DND-41 (cell line): ENCODE measurements at regions not wholly inside any gene's neighbourhood (a gene's known extent, or its start where the extent isn't known, plus 50 kb on each side); places are given as distances from the start of the nearest gene placed in this dataset.

Experiments used
- ATAC-seq: fragments of 200-7000 bp; cut with Tn5 transposase; 3 replicates; pipeline ENCODE4 v1.9.1; 2021; ENCODE audit warnings: low read depth; ENCODE audit not compliant: insufficient read depth
- DNase-seq: peaks from one replicate; pipeline ENCODE4 v3.0.0-alpha.2; 2020
- H2AFZ ChIP-seq: 2 replicates; pipeline ENCODE4 v1.6.0; 2012; ENCODE audit warnings: low read depth, low read length
- H3K27ac ChIP-seq: 2 replicates; pipeline ENCODE4 v1.5.1; 2012; ENCODE audit warnings: low read length, inconsistent platforms
- H3K27me3 ChIP-seq: fragments of 200-600 bp; sonication (generic); 2 replicates; pipeline ENCODE4 v1.6.0; 2012; ENCODE audit warnings: low read length, mild to moderate bottlenecking, inconsistent platforms; ENCODE audit not compliant: insufficient read depth, poor library complexity
- H3K36me3 ChIP-seq: 2 replicates; pipeline ENCODE4 v1.5.1; 2012; ENCODE audit warnings: low read length, inconsistent platforms; ENCODE audit not compliant: insufficient read depth
- H3K4me1 ChIP-seq: 2 replicates; pipeline ENCODE4 v1.5.1; 2012; ENCODE audit warnings: mild to moderate bottlenecking, low read length; ENCODE audit not compliant: insufficient read depth
- H3K4me2 ChIP-seq: 2 replicates; pipeline ENCODE4 v1.6.0; 2012; ENCODE audit warnings: mild to moderate bottlenecking, moderate library complexity, low read length, inconsistent platforms; ENCODE audit not compliant: insufficient read depth
- H3K4me3 ChIP-seq, 2 experiments: fragments of 200-600 bp in 1 of 2; shearing (Covaris generic) in 1 of 2; 2 replicates each; pipeline ENCODE4 v1.5.1; 2012 to 2016; ENCODE audit warnings: inconsistent platforms in 2 of 2, low read length in 2 of 2, mild to moderate bottlenecking in 2 of 2, low read depth in 1 of 2, moderate library complexity in 1 of 2
- H3K79me2 ChIP-seq: 2 replicates; pipeline ENCODE4 v1.6.0; 2012; ENCODE audit warnings: low read length, inconsistent platforms; ENCODE audit not compliant: insufficient read depth
- H3K9ac ChIP-seq: 2 replicates; pipeline ENCODE4 v1.6.0; 2012; ENCODE audit warnings: low read depth, mild to moderate bottlenecking, inconsistent platforms, low read length, moderate library complexity
- H3K9me3 ChIP-seq: 2 replicates; pipeline ENCODE4 v1.5.1; 2012; ENCODE audit warnings: low read length, moderate library complexity, mild to moderate bottlenecking, inconsistent platforms; ENCODE audit not compliant: insufficient read depth, severe bottlenecking
- H4K20me1 ChIP-seq: 2 replicates; pipeline ENCODE4 v1.6.0; 2012; ENCODE audit warnings: low read length; ENCODE audit not compliant: insufficient read depth
- EZH2 ChIP-seq: IDR thresholded peaks from 3 replicates; pipeline ENCODE4 v1.6.1; 2012; ENCODE audit warnings: borderline replicate concordance, low read depth, mild to moderate bottlenecking, moderate library complexity, low read length, inconsistent platforms; ENCODE audit not compliant: severe bottlenecking
- TF ChIP-seq, protein P1 (sequence below): IDR thresholded peaks from 2 replicates; pipeline ENCODE4 v1.5.1; 2012; ENCODE audit warnings: borderline replicate concordance, low read length, moderate library complexity, mild to moderate bottlenecking; ENCODE audit not compliant: poor library complexity, severe bottlenecking; ENCODE audit errors: extremely low read depth

DNA sequence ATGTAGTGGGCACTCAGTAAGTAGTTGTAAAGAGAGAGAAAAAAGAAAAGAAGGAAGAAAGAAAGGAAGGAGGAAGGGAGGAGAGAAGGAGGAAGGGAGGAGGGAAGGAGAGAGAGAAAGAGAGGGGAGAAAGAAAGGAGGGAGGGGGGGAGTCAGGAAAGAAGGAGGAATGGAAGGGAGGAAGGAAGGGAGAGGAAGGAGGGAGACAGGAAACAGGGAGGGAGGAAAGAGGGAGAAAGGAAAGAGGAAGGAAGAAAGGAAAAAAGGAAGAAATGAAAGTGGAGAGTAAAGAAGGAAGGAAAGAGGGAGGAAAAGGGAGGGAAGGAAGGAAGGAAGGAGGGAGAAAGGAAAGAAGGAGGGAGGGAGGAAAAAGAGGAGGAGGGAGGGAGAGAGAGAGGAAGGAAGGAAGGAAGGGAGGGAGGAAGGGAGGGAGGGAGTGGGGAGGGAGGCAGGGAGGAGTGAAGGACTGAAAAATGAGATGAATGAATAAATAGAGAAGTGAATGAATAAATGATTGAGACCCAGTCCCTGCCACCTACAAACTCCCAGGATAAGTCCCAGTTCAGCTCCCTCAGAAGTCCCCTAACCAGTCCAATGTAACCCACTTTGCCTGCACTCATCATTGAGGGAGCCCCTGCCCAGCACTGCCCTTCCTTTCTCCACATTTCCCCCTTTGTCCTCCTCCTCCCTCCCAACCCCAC is 739.0 kb upstream of the TBX3 start:
- DNase-seq: no peak
- no peaks in the 10 kb centered on the region for H3K36me3 ChIP-seq
- TF ChIP-seq EZH2: no peak
- TF ChIP-seq, protein P1, sequence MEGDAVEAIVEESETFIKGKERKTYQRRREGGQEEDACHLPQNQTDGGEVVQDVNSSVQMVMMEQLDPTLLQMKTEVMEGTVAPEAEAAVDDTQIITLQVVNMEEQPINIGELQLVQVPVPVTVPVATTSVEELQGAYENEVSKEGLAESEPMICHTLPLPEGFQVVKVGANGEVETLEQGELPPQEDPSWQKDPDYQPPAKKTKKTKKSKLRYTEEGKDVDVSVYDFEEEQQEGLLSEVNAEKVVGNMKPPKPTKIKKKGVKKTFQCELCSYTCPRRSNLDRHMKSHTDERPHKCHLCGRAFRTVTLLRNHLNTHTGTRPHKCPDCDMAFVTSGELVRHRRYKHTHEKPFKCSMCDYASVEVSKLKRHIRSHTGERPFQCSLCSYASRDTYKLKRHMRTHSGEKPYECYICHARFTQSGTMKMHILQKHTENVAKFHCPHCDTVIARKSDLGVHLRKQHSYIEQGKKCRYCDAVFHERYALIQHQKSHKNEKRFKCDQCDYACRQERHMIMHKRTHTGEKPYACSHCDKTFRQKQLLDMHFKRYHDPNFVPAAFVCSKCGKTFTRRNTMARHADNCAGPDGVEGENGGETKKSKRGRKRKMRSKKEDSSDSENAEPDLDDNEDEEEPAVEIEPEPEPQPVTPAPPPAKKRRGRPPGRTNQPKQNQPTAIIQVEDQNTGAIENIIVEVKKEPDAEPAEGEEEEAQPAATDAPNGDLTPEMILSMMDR: no peak
- no peak overlapping the region for H3K4me3 ChIP-seq
- H3K9ac ChIP-seq: no peak overlapping the region
- peaks cover 13% of the 10 kb centered on the region for H3K27me3 ChIP-seq
- H3K79me2 ChIP-seq: no peaks in the 10 kb centered on the region
- no peaks in the 10 kb centered on the region for H3K4me1 ChIP-seq
- no peaks in the 10 kb centered on the region for H4K20me1 ChIP-seq
- H3K4me2 ChIP-seq: no peak overlapping the region
- no peak for ATAC-seq
- no peaks in the 10 kb centered on the region for H3K9me3 ChIP-seq
- no peak overlapping the region for H2AFZ ChIP-seq
- no peak overlapping the region for H3K27ac ChIP-seq

DNA sequence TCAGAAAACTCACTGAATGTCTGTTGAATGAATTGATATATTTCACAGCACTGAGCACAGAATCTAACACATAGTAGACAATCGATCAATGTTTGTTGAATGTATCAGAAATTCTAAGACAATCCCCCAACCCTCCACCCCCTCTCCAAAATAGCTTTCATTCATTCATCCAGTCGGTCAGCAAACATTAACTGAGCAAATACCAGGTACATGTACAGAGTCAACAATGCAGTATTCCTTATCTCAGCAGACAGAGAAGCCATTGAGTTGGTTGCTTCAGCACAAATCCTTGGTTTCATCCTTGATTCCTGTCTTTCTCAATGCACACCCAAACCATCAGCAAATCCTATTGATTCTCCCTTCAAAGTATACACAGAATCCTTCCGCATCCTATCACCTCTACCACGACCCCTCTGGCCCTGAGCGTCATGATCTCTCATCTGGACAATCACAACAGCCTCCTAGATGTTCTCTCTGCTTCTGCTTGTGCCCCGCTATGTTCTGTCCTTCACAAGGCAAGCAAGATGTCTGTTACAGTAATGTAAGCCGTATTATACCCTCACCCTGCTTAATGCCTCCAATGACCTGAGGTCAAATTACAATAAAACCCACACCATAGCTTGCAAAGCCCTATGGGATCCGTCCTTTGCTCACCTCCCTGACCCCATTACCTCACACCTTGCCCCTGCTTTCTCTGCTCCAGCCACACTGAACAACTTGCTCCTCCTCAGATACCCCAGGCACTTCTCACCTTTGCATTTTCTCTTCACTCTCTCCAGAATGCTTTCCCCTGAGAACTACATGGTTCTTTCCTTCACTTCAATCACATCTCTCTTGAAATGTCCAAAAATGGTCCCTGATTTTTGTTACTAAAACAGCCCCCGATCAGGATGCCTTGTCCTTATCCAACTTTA is 738.1 kb upstream of the TBX3 start:
- Histone ChIP-seq H3K27ac (no peak overlapping the region), H3K79me2 (no peaks in the 10 kb centered on the region), H4K20me1 (no peaks in the 10 kb centered on the region), H3K4me2 (no peak overlapping the region), H3K27me3 (peaks cover 13% of the 10 kb centered on the region), H3K36me3 (no peaks in the 10 kb centered on the region), H3K4me1 (no peaks in the 10 kb centered on the region), H2AFZ (no peak overlapping the region), H3K4me3 (no peak overlapping the region), H3K9ac (no peak overlapping the region), H3K9me3 (no peaks in the 10 kb centered on the region)
- ATAC-seq (no peak), DNase-seq (no peak)
- TF ChIP-seq, protein P1: no peak
- TF ChIP-seq EZH2: no peak

DNA sequence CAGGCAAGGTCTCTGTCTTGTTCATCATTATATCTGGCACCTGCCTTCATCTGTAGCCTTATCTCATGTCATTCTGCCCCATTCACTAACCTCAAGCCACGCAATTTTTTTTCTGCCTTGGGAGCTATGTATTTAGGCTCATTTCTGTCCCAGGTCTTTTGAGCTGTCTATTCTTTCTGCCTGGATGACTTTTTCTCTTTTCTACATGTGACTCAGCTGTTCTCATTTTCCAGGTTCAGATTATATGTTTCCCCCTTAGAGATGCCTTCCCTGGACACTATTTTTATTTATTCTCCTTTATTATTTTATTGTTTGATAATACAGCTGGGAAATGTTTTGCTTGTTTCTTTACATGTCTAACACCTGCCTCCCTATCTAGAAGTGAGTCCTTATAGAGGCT is 737.4 kb upstream of the TBX3 start:
- H2AFZ ChIP-seq: no peak overlapping the region
- no peak overlapping the region for H3K4me2 ChIP-seq
- no peaks in the 10 kb centered on the region for H3K4me1 ChIP-seq
- no peak overlapping the region for H3K4me3 ChIP-seq
- H3K27me3 ChIP-seq: peaks cover 13% of the 10 kb centered on the region
- ATAC-seq: no peak
- H3K9ac ChIP-seq: no peak overlapping the region
- no peaks in the 10 kb centered on the region for H3K79me2 ChIP-seq
- H3K9me3 ChIP-seq: no peaks in the 10 kb centered on the region
- H3K36me3 ChIP-seq: no peaks in the 10 kb centered on the region
- no peaks in the 10 kb centered on the region for H4K20me1 ChIP-seq
- no peak overlapping the region for H3K27ac ChIP-seq
- no peak for TF ChIP-seq EZH2
- TF ChIP-seq, protein P1: no peak
- no peak for DNase-seq
